ENCODE measurements at regions not wholly inside any gene's neighbourhood (a gene's known extent, or its start where the extent isn't known, plus 50 kb on each side); places are given as distances from the start of the nearest gene placed in this dataset.

GRCh38 chr6:23526526-23526925 lies 599.5 kb upstream of the NRSN1 start:
- DNase-seq = no peak
- in situ Hi-C loops (cut with MboI; ENCODE audit: low pct_ligation_motif_present in 1 of 4, low pct_unique_long_range_greater_than_20kb in 1 of 4, low sequenced_read_pairs in 3 of 4) = no loop called here
- 80 to 100% methylated on average over 2 to 5 of the region's 5 CpGs for WGBS, 2 donors (ENCODE audit: low coverage in 1 of 2)
- no peaks in the 10 kb centered on the region for H3K36me3 ChIP-seq
- no peak overlapping the region for H3K27ac ChIP-seq
- no peak for TF ChIP-seq POLR2A (IDR thresholded peaks at IDR 0.05)
- no peak for TF ChIP-seq POLR2AphosphoS5 (IDR thresholded peaks at IDR 0.05)
- TF ChIP-seq EP300 (IDR thresholded peaks at IDR 0.05; ENCODE audit: low read depth) = no peak
- no peak for TF ChIP-seq CTCF (IDR thresholded peaks at IDR 0.05)
- H3K9me3 ChIP-seq = no peaks in the 10 kb centered on the region
- H3K4me1 ChIP-seq = no peaks in the 10 kb centered on the region
- intact Hi-C loops (cut with DNase I; ENCODE audit: low total_unique reads) = no loop called here
- no peak overlapping the region for H3K4me3 ChIP-seq
- no peaks in the 10 kb centered on the region for H3K27me3 ChIP-seq

- DNase-seq = no peak
- intact Hi-C loops (cut with DNase I; ENCODE audit: low total_unique reads) (no loop called here), in situ Hi-C loops (cut with MboI; ENCODE audit: low pct_ligation_motif_present in 1 of 4, low pct_unique_long_range_greater_than_20kb in 1 of 4, low sequenced_read_pairs in 3 of 4) (no loop called here)
- Histone ChIP-seq H3K27me3 (no peaks in the 10 kb centered on the region), H3K27ac (no peak overlapping the region), H3K36me3 (no peaks in the 10 kb centered on the region), H3K4me1 (no peaks in the 10 kb centered on the region), H3K4me3 (no peak overlapping the region), H3K9me3 (no peaks in the 10 kb centered on the region)
- TF ChIP-seq CTCF (IDR thresholded peaks at IDR 0.05) (no peak), POLR2A (IDR thresholded peaks at IDR 0.05) (no peak), EP300 (IDR thresholded peaks at IDR 0.05; ENCODE audit: low read depth) (no peak), POLR2AphosphoS5 (IDR thresholded peaks at IDR 0.05) (no peak)
- 40 to 58% methylated on average over 2 of the region's 2 CpGs for WGBS, 2 donors (ENCODE audit: low coverage in 1 of 2)
Measured at GRCh38 chr6:23529902-23530301, 596.1 kb upstream of the NRSN1 start.

GRCh38 chr6:23531666-23532065 lies 594.3 kb upstream of the NRSN1 start:
- intact Hi-C loops (cut with DNase I; ENCODE audit: low total_unique reads) (no loop called here), in situ Hi-C loops (cut with MboI; ENCODE audit: low pct_ligation_motif_present in 1 of 4, low pct_unique_long_range_greater_than_20kb in 1 of 4, low sequenced_read_pairs in 3 of 4) (no loop called here)
- WGBS, 2 donors (ENCODE audit: low coverage in 1 of 2) = 74% methylated on average over 2 of the region's 2 CpGs; no CpG with 5 or more reads in 1 of the 2 donors
- TF ChIP-seq POLR2AphosphoS5 (IDR thresholded peaks at IDR 0.05) (no peak), POLR2A (IDR thresholded peaks at IDR 0.05) (no peak), EP300 (IDR thresholded peaks at IDR 0.05; ENCODE audit: low read depth) (no peak), CTCF (IDR thresholded peaks at IDR 0.05) (no peak)
- DNase-seq = no peak
- H3K4me1 ChIP-seq = no peaks in the 10 kb centered on the region
- no peak overlapping the region for H3K4me3 ChIP-seq
- no peaks in the 10 kb centered on the region for H3K9me3 ChIP-seq
- H3K27ac ChIP-seq = no peak overlapping the region
- H3K27me3 ChIP-seq = no peaks in the 10 kb centered on the region
- H3K36me3 ChIP-seq = no peaks in the 10 kb centered on the region

- Histone ChIP-seq H3K27me3 (no peaks in the 10 kb centered on the region), H3K9me3 (no peaks in the 10 kb centered on the region), H3K27ac (no peak overlapping the region), H3K4me3 (no peak overlapping the region), H3K4me1 (no peaks in the 10 kb centered on the region), H3K36me3 (no peaks in the 10 kb centered on the region)
- in situ Hi-C loops (cut with MboI; ENCODE audit: low pct_ligation_motif_present in 1 of 4, low pct_unique_long_range_greater_than_20kb in 1 of 4, low sequenced_read_pairs in 3 of 4) = no loop called here
- DNase-seq = no peak
- TF ChIP-seq POLR2AphosphoS5 (IDR thresholded peaks at IDR 0.05) (no peak), CTCF (IDR thresholded peaks at IDR 0.05) (no peak), POLR2A (IDR thresholded peaks at IDR 0.05) (no peak), EP300 (IDR thresholded peaks at IDR 0.05; ENCODE audit: low read depth) (no peak)
- intact Hi-C loops (cut with DNase I; ENCODE audit: low total_unique reads) = no loop called here
Measured at GRCh38 chr6:23532227-23532626, 593.8 kb upstream of the NRSN1 start.

Measured in transverse colon (tissue), 4 donors.